KMS-11 (cell line): ENCODE measurements at regions not wholly inside any gene's neighbourhood (a gene's known extent, or its start where the extent isn't known, plus 50 kb on each side); places are given as distances from the start of the nearest gene placed in this dataset.

ENCODE experiments used
- H2AFZ ChIP-seq: fragments of 200-600 bp; sonication (generic); 2 replicates; pipeline ENCODE4 v1.6.1; 2016; ENCODE audit warnings: antibody characterized with exemption, mixed run types, low read depth
- H3K27ac ChIP-seq: fragments of 200-600 bp; sonication (generic); 2 replicates; pipeline ENCODE4 v1.6.1; 2016; ENCODE audit warnings: mild to moderate bottlenecking, mixed run types
- H3K27me3 ChIP-seq: fragments of 200-600 bp; sonication (generic); 2 replicates; pipeline ENCODE4 v1.6.1; 2017; ENCODE audit warnings: mild to moderate bottlenecking, low read depth, mixed run types, moderate library complexity; ENCODE audit not compliant: insufficient read depth
- H3K36me3 ChIP-seq: fragments of 200-600 bp; sonication (generic); 2 replicates; pipeline ENCODE4 v1.6.1; 2017; ENCODE audit warnings: mild to moderate bottlenecking, mixed run types; ENCODE audit not compliant: insufficient read depth
- H3K4me1 ChIP-seq: fragments of 200-600 bp; sonication (generic); 2 replicates; pipeline ENCODE4 v1.6.1; 2016; ENCODE audit warnings: mild to moderate bottlenecking, low read depth, mixed run types; ENCODE audit not compliant: poor library complexity, severe bottlenecking
- H3K4me2 ChIP-seq: fragments of 200-600 bp; sonication (generic); 2 replicates; pipeline ENCODE4 v1.7.0; 2016; ENCODE audit warnings: mild to moderate bottlenecking, mixed run types
- H3K4me3 ChIP-seq: fragments of 200-600 bp; sonication (generic); IDR thresholded peaks from 2 replicates; pipeline ENCODE4 v1.6.1; 2017; ENCODE audit warnings: low read depth, low read length, mixed read lengths; ENCODE audit not compliant: insufficient read depth
- H3K79me2 ChIP-seq: fragments of 200-600 bp; sonication (generic); 2 replicates; pipeline ENCODE4 v1.6.1; 2016; ENCODE audit warnings: low read depth, mixed run types; ENCODE audit not compliant: insufficient read depth
- H3K9ac ChIP-seq: fragments of 200-600 bp; sonication (generic); 2 replicates; pipeline ENCODE4 v1.6.1; 2016; ENCODE audit warnings: mild to moderate bottlenecking, mixed run types
- H4K20me1 ChIP-seq: fragments of 200-600 bp; sonication (generic); 2 replicates; pipeline ENCODE4 v1.6.1; 2016; ENCODE audit warnings: mild to moderate bottlenecking, mixed run types; ENCODE audit not compliant: insufficient read depth
- TF ChIP-seq, protein P1 (sequence below): fragments of 200-600 bp; sonication (generic); conservative IDR thresholded peaks from 2 replicates; pipeline ENCODE4 v1.6.1; 2017; ENCODE audit warnings: low read depth, mild to moderate bottlenecking, antibody characterized with exemption, low read length, moderate library complexity, mixed read lengths

- Histone ChIP-seq H3K27ac (no peak overlapping the region), H3K79me2 (no peaks in the 10 kb centered on the region), H3K4me2 (no peak overlapping the region), H3K9ac (no peak overlapping the region), H2AFZ (no peak overlapping the region), H3K36me3 (no peaks in the 10 kb centered on the region), H3K27me3 (no peaks in the 10 kb centered on the region), H4K20me1 (no peaks in the 10 kb centered on the region), H3K4me1 (no peaks in the 10 kb centered on the region), H3K4me3 (no peak overlapping the region)
- TF ChIP-seq, protein P1, sequence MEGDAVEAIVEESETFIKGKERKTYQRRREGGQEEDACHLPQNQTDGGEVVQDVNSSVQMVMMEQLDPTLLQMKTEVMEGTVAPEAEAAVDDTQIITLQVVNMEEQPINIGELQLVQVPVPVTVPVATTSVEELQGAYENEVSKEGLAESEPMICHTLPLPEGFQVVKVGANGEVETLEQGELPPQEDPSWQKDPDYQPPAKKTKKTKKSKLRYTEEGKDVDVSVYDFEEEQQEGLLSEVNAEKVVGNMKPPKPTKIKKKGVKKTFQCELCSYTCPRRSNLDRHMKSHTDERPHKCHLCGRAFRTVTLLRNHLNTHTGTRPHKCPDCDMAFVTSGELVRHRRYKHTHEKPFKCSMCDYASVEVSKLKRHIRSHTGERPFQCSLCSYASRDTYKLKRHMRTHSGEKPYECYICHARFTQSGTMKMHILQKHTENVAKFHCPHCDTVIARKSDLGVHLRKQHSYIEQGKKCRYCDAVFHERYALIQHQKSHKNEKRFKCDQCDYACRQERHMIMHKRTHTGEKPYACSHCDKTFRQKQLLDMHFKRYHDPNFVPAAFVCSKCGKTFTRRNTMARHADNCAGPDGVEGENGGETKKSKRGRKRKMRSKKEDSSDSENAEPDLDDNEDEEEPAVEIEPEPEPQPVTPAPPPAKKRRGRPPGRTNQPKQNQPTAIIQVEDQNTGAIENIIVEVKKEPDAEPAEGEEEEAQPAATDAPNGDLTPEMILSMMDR = no peak
Observed at GRCh38 chr11:81915045-81915444, 818.6 kb downstream of the FAM181B start.

DNA sequence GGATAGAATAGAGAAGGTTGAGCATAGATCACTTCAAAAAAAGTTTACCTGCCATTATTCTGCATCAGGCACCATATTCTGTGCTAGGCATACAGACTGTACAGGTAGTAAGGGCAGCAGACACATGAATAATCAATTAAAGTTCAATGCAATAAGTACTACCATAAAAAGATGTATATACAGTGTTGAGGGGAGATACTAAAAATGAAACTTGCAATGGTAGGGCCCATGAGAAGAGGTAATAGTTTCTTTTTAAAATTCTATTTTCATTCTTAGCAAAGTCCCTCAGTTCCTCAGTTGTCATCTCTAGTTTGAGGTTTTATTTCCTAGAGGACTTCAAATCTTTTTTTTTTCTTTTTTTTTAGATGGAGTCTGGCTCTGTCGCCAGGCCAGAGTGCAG is 819.9 kb downstream of the FAM181B start:
- H3K4me1 ChIP-seq = no peaks in the 10 kb centered on the region
- H3K9ac ChIP-seq = no peak overlapping the region
- H3K79me2 ChIP-seq = no peaks in the 10 kb centered on the region
- no peak overlapping the region for H3K27ac ChIP-seq
- H3K27me3 ChIP-seq = no peaks in the 10 kb centered on the region
- H3K4me3 ChIP-seq = no peak overlapping the region
- TF ChIP-seq, protein P1 = no peak
- H4K20me1 ChIP-seq = no peaks in the 10 kb centered on the region
- no peaks in the 10 kb centered on the region for H3K36me3 ChIP-seq
- H2AFZ ChIP-seq = no peak overlapping the region
- H3K4me2 ChIP-seq = no peak overlapping the region

DNA sequence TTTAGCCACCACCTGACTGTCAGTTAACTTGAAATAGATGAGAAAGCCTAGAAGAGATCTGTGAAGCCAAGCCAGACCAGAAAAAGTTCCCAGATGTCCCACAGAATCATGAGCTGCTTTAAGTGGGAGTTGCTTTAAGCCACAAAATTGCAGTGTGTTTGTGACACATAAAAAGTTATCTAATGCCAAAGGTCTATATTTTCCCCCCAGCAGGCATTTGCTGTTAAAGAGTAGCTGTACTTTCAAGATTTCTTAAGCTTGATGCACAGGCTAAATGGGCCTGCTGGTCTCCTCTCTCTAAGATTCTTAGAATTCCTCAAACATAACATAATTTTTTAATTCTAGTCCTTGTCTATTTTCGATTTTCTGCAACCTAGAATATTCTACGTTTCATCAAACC is 825.7 kb downstream of the FAM181B start:
- H4K20me1 ChIP-seq = no peaks in the 10 kb centered on the region
- no peak overlapping the region for H3K9ac ChIP-seq
- H3K4me3 ChIP-seq = no peak overlapping the region
- no peaks in the 10 kb centered on the region for H3K36me3 ChIP-seq
- no peaks in the 10 kb centered on the region for H3K27me3 ChIP-seq
- no peaks in the 10 kb centered on the region for H3K79me2 ChIP-seq
- no peak overlapping the region for H3K27ac ChIP-seq
- no peaks in the 10 kb centered on the region for H3K4me1 ChIP-seq
- TF ChIP-seq, protein P1 = no peak
- no peak overlapping the region for H3K4me2 ChIP-seq
- H2AFZ ChIP-seq = no peak overlapping the region

DNA sequence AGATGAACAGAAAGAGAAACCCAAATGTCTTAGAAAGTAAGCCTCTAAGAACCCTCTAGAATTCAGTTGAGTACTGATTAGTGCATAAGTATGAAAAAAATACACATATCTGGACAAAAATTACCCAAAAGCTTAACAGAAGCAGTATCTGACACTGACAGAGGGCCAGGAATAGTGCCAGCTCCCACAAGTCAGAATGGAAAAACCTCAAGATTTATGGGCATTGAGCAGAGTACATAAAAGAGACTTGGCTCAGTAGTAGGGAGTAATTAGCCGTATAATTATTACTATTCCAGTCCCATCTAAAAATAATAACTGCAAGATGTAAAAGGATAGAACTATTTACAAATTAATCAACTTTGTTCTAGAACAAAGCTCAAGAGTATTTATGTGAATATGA is 834.5 kb downstream of the FAM181B start:
- Histone ChIP-seq H3K4me1 (peaks cover 26% of the 10 kb centered on the region), H3K79me2 (no peaks in the 10 kb centered on the region), H3K4me2 (no peak overlapping the region), H3K9ac (no peak overlapping the region), H3K27me3 (no peaks in the 10 kb centered on the region), H3K36me3 (no peaks in the 10 kb centered on the region), H4K20me1 (no peaks in the 10 kb centered on the region), H2AFZ (no peak overlapping the region), H3K4me3 (no peak overlapping the region), H3K27ac (no peak overlapping the region)
- TF ChIP-seq, protein P1 = no peak

GRCh38 chr11:81897639-81898038 is 836.0 kb downstream of the FAM181B start:
- Histone ChIP-seq H3K4me3 (no peak overlapping the region), H3K27me3 (no peaks in the 10 kb centered on the region), H3K9ac (no peak overlapping the region), H3K79me2 (no peaks in the 10 kb centered on the region), H3K4me1 (peaks cover 29% of the 10 kb centered on the region), H2AFZ (no peak overlapping the region), H3K36me3 (no peaks in the 10 kb centered on the region), H3K4me2 (no peak overlapping the region), H3K27ac (no peak overlapping the region), H4K20me1 (no peaks in the 10 kb centered on the region)
- TF ChIP-seq, protein P1 = no peak
